Trophoblast cell (in vitro differentiated cells and primary cell): ENCODE measurements at regions not wholly inside any gene's neighbourhood (a gene's known extent, or its start where the extent isn't known, plus 50 kb on each side); places are given as distances from the start of the nearest gene placed in this dataset.

ENCODE experiments used
- DNase-seq, 2 donors: peaks; one replicate each; pipeline ENCODE4 v3.0.0-alpha.2; 2016
- H2AFZ ChIP-seq: 2 replicates; pipeline ENCODE4 v1.6.1; 2013; ENCODE audit warnings: low read length, moderate library complexity, mild to moderate bottlenecking; ENCODE audit not compliant: insufficient read depth, poor library complexity
- H2AK5ac ChIP-seq: 2 replicates; pipeline ENCODE4 v1.6.1; 2013; ENCODE audit warnings: mild to moderate bottlenecking, low read length
- H2BK120ac ChIP-seq: 2 replicates; pipeline ENCODE4 v1.6.1; 2013; ENCODE audit warnings: low read length, mild to moderate bottlenecking, moderate library complexity; ENCODE audit not compliant: insufficient read depth, poor library complexity
- H2BK12ac ChIP-seq: 2 replicates; pipeline ENCODE4 v1.6.1; 2013; ENCODE audit warnings: mild to moderate bottlenecking, low read length, moderate library complexity
- H2BK5ac ChIP-seq: 2 replicates; pipeline ENCODE4 v1.6.1; 2013; ENCODE audit warnings: low read length, low read depth, moderate library complexity, mild to moderate bottlenecking; ENCODE audit not compliant: poor library complexity
- H3K14ac ChIP-seq: 2 replicates; pipeline ENCODE4 v1.6.1; 2013; ENCODE audit warnings: mild to moderate bottlenecking, low read length
- H3K18ac ChIP-seq: 2 replicates; pipeline ENCODE4 v1.6.1; 2013; ENCODE audit warnings: mild to moderate bottlenecking, low read length
- H3K23ac ChIP-seq: 2 replicates; pipeline ENCODE4 v1.6.1; 2013; ENCODE audit warnings: low read length
- H3K27ac ChIP-seq: 2 replicates; pipeline ENCODE4 v1.5.1; 2013; ENCODE audit warnings: low read depth, mild to moderate bottlenecking, inconsistent platforms, low read length, moderate library complexity
- H3K27me3 ChIP-seq: 2 replicates; pipeline ENCODE4 v1.6.1; 2013; ENCODE audit warnings: inconsistent platforms, mild to moderate bottlenecking, low read length, moderate library complexity; ENCODE audit not compliant: insufficient read depth
- H3K36me3 ChIP-seq, 2 experiments: 1 replicate in 1 of 2; 2 replicates in 1 of 2; pipeline ENCODE4 v1.6.1; 2013; ENCODE audit warnings: low read length in 2 of 2, mild to moderate bottlenecking in 2 of 2, moderate library complexity in 1 of 2; ENCODE audit not compliant: insufficient read depth in 2 of 2, control insufficient read depth in 1 of 2
- H3K4ac ChIP-seq: 2 replicates; pipeline ENCODE4 v1.6.1; 2013; ENCODE audit warnings: low read depth, mild to moderate bottlenecking, low read length, moderate library complexity
- H3K4me1 ChIP-seq, 2 experiments: 1 replicate in 1 of 2; 2 replicates in 1 of 2; pipeline ENCODE4 v1.6.1; 2013; ENCODE audit warnings: low read length in 2 of 2, mild to moderate bottlenecking in 2 of 2, moderate library complexity in 1 of 2; ENCODE audit not compliant: insufficient read depth in 2 of 2, control insufficient read depth in 1 of 2
- H3K4me2 ChIP-seq: 2 replicates; pipeline ENCODE4 v1.6.1; 2013; ENCODE audit warnings: inconsistent platforms, mild to moderate bottlenecking, low read length, moderate library complexity
- H3K4me3 ChIP-seq: 2 replicates; pipeline ENCODE4 v1.5.1; 2013; ENCODE audit warnings: mild to moderate bottlenecking, low read depth, low read length, inconsistent platforms
- H3K79me1 ChIP-seq: one replicate; pipeline ENCODE4 v1.6.1; 2013; ENCODE audit warnings: low read length
- H3K79me2 ChIP-seq: 2 replicates; pipeline ENCODE4 v1.6.1; 2013; ENCODE audit warnings: low read length, mild to moderate bottlenecking; ENCODE audit not compliant: control insufficient read depth, insufficient read depth, poor library complexity
- H3K9ac ChIP-seq: 2 replicates; pipeline ENCODE4 v1.6.1; 2013; ENCODE audit warnings: mild to moderate bottlenecking, low read length
- H3K9me3 ChIP-seq: 2 replicates; pipeline ENCODE4 v1.6.1; 2013; ENCODE audit warnings: low read depth, mild to moderate bottlenecking, control low read depth, inconsistent platforms, low read length; ENCODE audit not compliant: insufficient read depth
- H4K12ac ChIP-seq: 2 replicates; pipeline ENCODE4 v1.6.1; 2013; ENCODE audit warnings: low read depth, mild to moderate bottlenecking, low read length, moderate library complexity
- H4K8ac ChIP-seq: 2 replicates; pipeline ENCODE4 v1.6.1; 2013; ENCODE audit warnings: low read depth, mild to moderate bottlenecking, low read length, moderate library complexity
- H4K91ac ChIP-seq: one replicate; pipeline ENCODE4 v1.6.1; 2013; ENCODE audit warnings: low read depth, mild to moderate bottlenecking, low read length, moderate library complexity
- WGBS: extraction: QIAGEN DNeasy Blood & Tissue Kit; methylation state at CpG from one replicate; pipeline ENCODE4 v1.1.7; 2013; ENCODE audit warnings: missing lambda C conversion rate; ENCODE audit not compliant: insufficient read length, insufficient coverage; ENCODE audit errors: extremely low coverage; 5-methylcytosine and 5-hydroxymethylcytosine counted together

- Histone ChIP-seq H3K79me1 (no peaks in the 10 kb centered on the region), H3K36me3 (no peaks in the 10 kb centered on the region), H3K9ac (no peak overlapping the region), H3K4ac (no peak overlapping the region), H4K8ac (no peak overlapping the region), H3K23ac (no peak overlapping the region), H2AK5ac (no peak overlapping the region), H3K27ac (no peak overlapping the region), H3K79me2 (no peaks in the 10 kb centered on the region), H2BK5ac (no peak overlapping the region), H3K14ac (no peak overlapping the region), H2BK12ac (no peak overlapping the region), H3K27me3 (no peaks in the 10 kb centered on the region), H3K9me3 (no peaks in the 10 kb centered on the region), H2AFZ (no peak overlapping the region), H2BK120ac (no peak overlapping the region), H4K91ac (no peak overlapping the region), H3K4me3 (no peak overlapping the region), H3K18ac (no peak overlapping the region), H3K4me1 (no peaks in the 10 kb centered on the region), H4K12ac (no peak overlapping the region), H3K4me2 (no peak overlapping the region)
- no peak for DNase-seq
Measured at GRCh38 chrX:113974881-113975280, 609.0 kb upstream of the HTR2C start.

- Histone ChIP-seq H2AK5ac (no peak overlapping the region), H2BK12ac (no peak overlapping the region)
Measured at GRCh38 chrX:113973706-113974105, 610.2 kb upstream of the HTR2C start.

GRCh38 chrX:113966791-113967190 lies 617.1 kb upstream of the HTR2C start:
- Histone ChIP-seq H3K4me1 (no peaks in the 10 kb centered on the region), H4K91ac (no peak overlapping the region), H3K9me3 (no peaks in the 10 kb centered on the region), H3K14ac (no peak overlapping the region), H3K23ac (no peak overlapping the region), H4K8ac (no peak overlapping the region), H3K4ac (no peak overlapping the region), H2BK5ac (no peak overlapping the region), H3K9ac (no peak overlapping the region), H3K27me3 (no peaks in the 10 kb centered on the region), H3K79me1 (no peaks in the 10 kb centered on the region), H3K27ac (no peak overlapping the region), H2AK5ac (no peak overlapping the region), H3K79me2 (no peaks in the 10 kb centered on the region), H2AFZ (no peak overlapping the region), H3K36me3 (no peaks in the 10 kb centered on the region), H3K4me2 (no peak overlapping the region), H4K12ac (no peak overlapping the region), H2BK120ac (no peak overlapping the region), H3K4me3 (no peak overlapping the region), H3K18ac (no peak overlapping the region), H2BK12ac (no peak overlapping the region)
- no CpG with 5 or more reads among the region's 2 CpGs for WGBS
- DNase-seq, result no peak

More at GRCh38 chrX:113973706-113974105, 610.2 kb upstream of the HTR2C start:
- H2AFZ ChIP-seq, result no peak overlapping the region
- H2BK120ac ChIP-seq, result no peak overlapping the region
- H3K4ac ChIP-seq, result no peak overlapping the region
- no CpG with 5 or more reads among the region's 2 CpGs for WGBS
- DNase-seq, result no peak
- H4K8ac ChIP-seq, result no peak overlapping the region
- H3K79me2 ChIP-seq, result no peaks in the 10 kb centered on the region
- no peak overlapping the region for H3K14ac ChIP-seq
- no peak overlapping the region for H3K4me2 ChIP-seq
- H2BK5ac ChIP-seq, result no peak overlapping the region
- no peak overlapping the region for H4K12ac ChIP-seq
- H3K4me1 ChIP-seq, result no peaks in the 10 kb centered on the region
- H3K18ac ChIP-seq, result no peak overlapping the region
- H3K36me3 ChIP-seq, result no peaks in the 10 kb centered on the region
- no peak overlapping the region for H3K4me3 ChIP-seq
- H3K27me3 ChIP-seq, result no peaks in the 10 kb centered on the region
- H3K9me3 ChIP-seq, result no peaks in the 10 kb centered on the region
- H3K27ac ChIP-seq, result no peak overlapping the region
- no peak overlapping the region for H3K23ac ChIP-seq
- H3K9ac ChIP-seq, result no peak overlapping the region
- H4K91ac ChIP-seq, result no peak overlapping the region
- no peaks in the 10 kb centered on the region for H3K79me1 ChIP-seq

DNA sequence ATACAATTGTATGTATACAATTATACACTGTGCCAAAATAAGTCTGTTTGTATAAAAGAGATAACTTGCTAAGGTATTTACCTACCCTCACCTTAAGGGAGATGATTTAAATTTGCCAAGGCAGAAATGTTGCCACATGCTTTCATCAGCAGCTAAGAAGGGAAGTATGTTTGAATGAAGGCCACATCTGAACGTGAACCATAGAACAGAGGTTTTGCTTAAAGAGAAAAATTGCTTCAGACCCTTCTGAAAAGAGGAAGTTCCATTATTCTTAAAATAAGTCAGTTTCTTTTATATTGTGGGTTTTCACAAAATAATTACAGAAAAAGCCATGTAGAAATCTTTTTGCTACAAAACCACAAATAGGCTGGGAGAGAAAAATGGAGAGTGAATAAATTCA lies 621.5 kb upstream of the HTR2C start:
- H2BK5ac ChIP-seq, result no peak overlapping the region
- WGBS, result no CpG with 5 or more reads among the region's 1 CpG
- H3K4me1 ChIP-seq, result no peaks in the 10 kb centered on the region
- no peak overlapping the region for H3K14ac ChIP-seq
- H2BK120ac ChIP-seq, result no peak overlapping the region
- no peaks in the 10 kb centered on the region for H3K27me3 ChIP-seq
- no peaks in the 10 kb centered on the region for H3K79me2 ChIP-seq
- H3K23ac ChIP-seq, result no peak overlapping the region
- no peaks in the 10 kb centered on the region for H3K79me1 ChIP-seq
- no peak overlapping the region for H2BK12ac ChIP-seq
- DNase-seq, result no peak
- H3K18ac ChIP-seq, result no peak overlapping the region
- no peak overlapping the region for H4K91ac ChIP-seq
- H4K12ac ChIP-seq, result no peak overlapping the region
- no peak overlapping the region for H3K4me3 ChIP-seq
- no peak overlapping the region for H2AFZ ChIP-seq
- H3K36me3 ChIP-seq, result no peaks in the 10 kb centered on the region
- H2AK5ac ChIP-seq, result no peak overlapping the region
- H3K4ac ChIP-seq, result no peak overlapping the region
- no peak overlapping the region for H3K27ac ChIP-seq
- H3K4me2 ChIP-seq, result no peak overlapping the region
- no peak overlapping the region for H3K9ac ChIP-seq
- no peaks in the 10 kb centered on the region for H3K9me3 ChIP-seq
- no peak overlapping the region for H4K8ac ChIP-seq
